Peyer's patch (tissue), 4 donors: ENCODE measurements at regions not wholly inside any gene's neighbourhood (a gene's known extent, or its start where the extent isn't known, plus 50 kb on each side); places are given as distances from the start of the nearest gene placed in this dataset.
"Not testable (repeated sequence)": the region's sequence is repeated elsewhere in the genome, so short reads cannot be mapped to it uniquely, and the experiment has no call there.

Experiments used
- POLR2A ChIP-seq, 2 donors: fragments of 450-650 bp; IDR thresholded peaks; one replicate each; pipeline ENCODE4 v1.5.1; 2017; ENCODE audit warnings: antibody characterized with exemption in 2 of 2, mild to moderate bottlenecking in 2 of 2, moderate library complexity in 2 of 2
- TF ChIP-seq, protein P1 (sequence below), 6 experiments: fragments of 450-650 bp in 4 of 6; fragments of 200-600 bp in 2 of 6; sonication (generic) in 1 of 6; IDR thresholded peaks; one replicate each; pipeline ENCODE4 v1.5.1; 2017 to 2019; ENCODE audit warnings: antibody characterized with exemption in 6 of 6, mild to moderate bottlenecking in 3 of 6, moderate library complexity in 1 of 6

DNA sequence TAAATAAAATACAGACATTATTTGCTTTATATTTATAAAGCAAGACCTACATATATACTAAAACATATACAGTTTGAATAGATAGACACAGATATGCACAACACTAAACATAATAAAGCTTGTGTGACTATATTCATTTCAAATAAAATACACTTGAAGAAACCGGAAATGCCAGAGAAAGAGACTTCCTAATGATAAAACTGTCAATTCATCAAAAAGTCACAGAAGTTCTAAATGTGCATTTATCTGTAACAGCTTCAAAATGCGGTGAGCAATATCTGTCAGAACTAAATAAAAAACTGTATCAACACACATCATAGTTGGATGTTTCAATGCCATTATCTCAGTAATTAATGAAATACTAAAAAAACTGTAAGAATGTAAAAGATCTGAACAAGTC lies 60.6 kb upstream of the CTSV start:
- TF ChIP-seq, protein P1, sequence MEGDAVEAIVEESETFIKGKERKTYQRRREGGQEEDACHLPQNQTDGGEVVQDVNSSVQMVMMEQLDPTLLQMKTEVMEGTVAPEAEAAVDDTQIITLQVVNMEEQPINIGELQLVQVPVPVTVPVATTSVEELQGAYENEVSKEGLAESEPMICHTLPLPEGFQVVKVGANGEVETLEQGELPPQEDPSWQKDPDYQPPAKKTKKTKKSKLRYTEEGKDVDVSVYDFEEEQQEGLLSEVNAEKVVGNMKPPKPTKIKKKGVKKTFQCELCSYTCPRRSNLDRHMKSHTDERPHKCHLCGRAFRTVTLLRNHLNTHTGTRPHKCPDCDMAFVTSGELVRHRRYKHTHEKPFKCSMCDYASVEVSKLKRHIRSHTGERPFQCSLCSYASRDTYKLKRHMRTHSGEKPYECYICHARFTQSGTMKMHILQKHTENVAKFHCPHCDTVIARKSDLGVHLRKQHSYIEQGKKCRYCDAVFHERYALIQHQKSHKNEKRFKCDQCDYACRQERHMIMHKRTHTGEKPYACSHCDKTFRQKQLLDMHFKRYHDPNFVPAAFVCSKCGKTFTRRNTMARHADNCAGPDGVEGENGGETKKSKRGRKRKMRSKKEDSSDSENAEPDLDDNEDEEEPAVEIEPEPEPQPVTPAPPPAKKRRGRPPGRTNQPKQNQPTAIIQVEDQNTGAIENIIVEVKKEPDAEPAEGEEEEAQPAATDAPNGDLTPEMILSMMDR (IDR thresholded peaks at IDR 0.05), result not testable (repeated sequence)
- not testable (repeated sequence) for TF ChIP-seq POLR2A (IDR thresholded peaks at IDR 0.05)
